ENCODE measurements at regions not wholly inside any gene's neighbourhood (a gene's known extent, or its start where the extent isn't known, plus 50 kb on each side); places are given as distances from the start of the nearest gene placed in this dataset.

DNA sequence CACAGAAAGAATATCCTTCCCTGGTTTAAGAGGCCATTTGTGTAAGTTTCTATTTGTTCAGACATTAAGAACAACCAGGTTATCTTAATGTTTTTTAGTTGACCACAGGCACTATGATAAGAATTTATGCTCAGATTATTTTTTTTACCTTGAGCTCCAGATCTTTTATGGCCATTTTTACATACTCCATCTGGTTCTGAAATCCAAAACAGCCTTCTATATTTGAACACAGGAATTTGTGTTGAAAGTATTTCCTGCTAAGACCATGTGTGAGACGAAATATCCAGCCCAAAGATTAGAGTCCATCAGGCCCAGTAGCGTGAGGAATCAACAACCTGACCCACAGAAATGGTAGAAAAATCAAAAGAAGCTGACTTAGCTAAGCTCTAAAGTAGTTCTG is 569.9 kb upstream of the FAT3 start:
- TF ChIP-seq POLR2AphosphoS5 (IDR thresholded peaks at IDR 0.05; ENCODE audit: low read depth, low read length), result no peak
- no peak for TF ChIP-seq SIN3A (IDR thresholded peaks at IDR 0.05; ENCODE audit: borderline replicate concordance, insufficient read depth, low read length)
- TF ChIP-seq, protein P1, sequence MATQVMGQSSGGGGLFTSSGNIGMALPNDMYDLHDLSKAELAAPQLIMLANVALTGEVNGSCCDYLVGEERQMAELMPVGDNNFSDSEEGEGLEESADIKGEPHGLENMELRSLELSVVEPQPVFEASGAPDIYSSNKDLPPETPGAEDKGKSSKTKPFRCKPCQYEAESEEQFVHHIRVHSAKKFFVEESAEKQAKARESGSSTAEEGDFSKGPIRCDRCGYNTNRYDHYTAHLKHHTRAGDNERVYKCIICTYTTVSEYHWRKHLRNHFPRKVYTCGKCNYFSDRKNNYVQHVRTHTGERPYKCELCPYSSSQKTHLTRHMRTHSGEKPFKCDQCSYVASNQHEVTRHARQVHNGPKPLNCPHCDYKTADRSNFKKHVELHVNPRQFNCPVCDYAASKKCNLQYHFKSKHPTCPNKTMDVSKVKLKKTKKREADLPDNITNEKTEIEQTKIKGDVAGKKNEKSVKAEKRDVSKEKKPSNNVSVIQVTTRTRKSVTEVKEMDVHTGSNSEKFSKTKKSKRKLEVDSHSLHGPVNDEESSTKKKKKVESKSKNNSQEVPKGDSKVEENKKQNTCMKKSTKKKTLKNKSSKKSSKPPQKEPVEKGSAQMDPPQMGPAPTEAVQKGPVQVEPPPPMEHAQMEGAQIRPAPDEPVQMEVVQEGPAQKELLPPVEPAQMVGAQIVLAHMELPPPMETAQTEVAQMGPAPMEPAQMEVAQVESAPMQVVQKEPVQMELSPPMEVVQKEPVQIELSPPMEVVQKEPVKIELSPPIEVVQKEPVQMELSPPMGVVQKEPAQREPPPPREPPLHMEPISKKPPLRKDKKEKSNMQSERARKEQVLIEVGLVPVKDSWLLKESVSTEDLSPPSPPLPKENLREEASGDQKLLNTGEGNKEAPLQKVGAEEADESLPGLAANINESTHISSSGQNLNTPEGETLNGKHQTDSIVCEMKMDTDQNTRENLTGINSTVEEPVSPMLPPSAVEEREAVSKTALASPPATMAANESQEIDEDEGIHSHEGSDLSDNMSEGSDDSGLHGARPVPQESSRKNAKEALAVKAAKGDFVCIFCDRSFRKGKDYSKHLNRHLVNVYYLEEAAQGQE (IDR thresholded peaks at IDR 0.05; ENCODE audit: insufficient read depth in 1 of 2, low read depth in 2 of 2, low read length in 2 of 2), result no peak
